ENCODE measurements at regions not wholly inside any gene's neighbourhood (a gene's known extent, or its start where the extent isn't known, plus 50 kb on each side); places are given as distances from the start of the nearest gene placed in this dataset.

DNA sequence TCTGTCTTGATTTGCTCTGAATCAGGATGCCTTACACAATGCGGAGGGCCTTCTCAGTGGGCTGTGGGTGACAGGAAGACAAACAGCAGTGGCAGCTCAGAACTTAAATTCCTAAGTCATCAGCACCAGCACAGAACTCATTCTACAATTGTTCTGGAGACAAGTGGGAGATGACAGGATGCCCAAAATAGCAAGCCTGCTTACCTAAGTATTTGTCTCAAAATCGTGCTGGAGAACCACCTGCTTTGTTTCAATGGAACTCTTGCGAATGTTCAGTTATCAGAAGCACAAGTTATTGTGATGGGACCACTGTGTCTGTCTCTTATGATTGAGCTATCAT, 76.1 kb downstream of the VCAM1 start:
- peaks cover 34% of the 10 kb centered on the region for H3K4me1 ChIP-seq (ENCODE audit: insufficient read depth, low read length)
- no peak overlapping the region for H3K9ac ChIP-seq (ENCODE audit: low read length)
- no peaks in the 10 kb centered on the region for H3K9me2 ChIP-seq (replicated peaks; ENCODE audit: low read length)
- H3K36me3 ChIP-seq (ENCODE audit: low read depth, low read length) = no peaks in the 10 kb centered on the region
- H3K79me2 ChIP-seq (ENCODE audit: low read length) = no peaks in the 10 kb centered on the region
- CTCF ChIA-PET = no interaction called here
- H2AFZ ChIP-seq (ENCODE audit: low read length) = no peak overlapping the region
- no peaks in the 10 kb centered on the region for H4K20me1 ChIP-seq (ENCODE audit: low read length)
- no peak overlapping the region for H3K27ac ChIP-seq (ENCODE audit: low read length)
- POLR2A ChIA-PET (ENCODE audit: unreplicated experiment) = no interaction called here
- no peaks in the 10 kb centered on the region for H3F3A ChIP-seq (ENCODE audit: low read length, unreplicated experiment)
- intact Hi-C loops (cut with micrococcal nuclease) = no loop called here
- no peak for TF ChIP-seq EZH2 (IDR thresholded peaks at IDR 0.05; ENCODE audit: low read length, unreplicated experiment)
- TF ChIP-seq, protein P1, sequence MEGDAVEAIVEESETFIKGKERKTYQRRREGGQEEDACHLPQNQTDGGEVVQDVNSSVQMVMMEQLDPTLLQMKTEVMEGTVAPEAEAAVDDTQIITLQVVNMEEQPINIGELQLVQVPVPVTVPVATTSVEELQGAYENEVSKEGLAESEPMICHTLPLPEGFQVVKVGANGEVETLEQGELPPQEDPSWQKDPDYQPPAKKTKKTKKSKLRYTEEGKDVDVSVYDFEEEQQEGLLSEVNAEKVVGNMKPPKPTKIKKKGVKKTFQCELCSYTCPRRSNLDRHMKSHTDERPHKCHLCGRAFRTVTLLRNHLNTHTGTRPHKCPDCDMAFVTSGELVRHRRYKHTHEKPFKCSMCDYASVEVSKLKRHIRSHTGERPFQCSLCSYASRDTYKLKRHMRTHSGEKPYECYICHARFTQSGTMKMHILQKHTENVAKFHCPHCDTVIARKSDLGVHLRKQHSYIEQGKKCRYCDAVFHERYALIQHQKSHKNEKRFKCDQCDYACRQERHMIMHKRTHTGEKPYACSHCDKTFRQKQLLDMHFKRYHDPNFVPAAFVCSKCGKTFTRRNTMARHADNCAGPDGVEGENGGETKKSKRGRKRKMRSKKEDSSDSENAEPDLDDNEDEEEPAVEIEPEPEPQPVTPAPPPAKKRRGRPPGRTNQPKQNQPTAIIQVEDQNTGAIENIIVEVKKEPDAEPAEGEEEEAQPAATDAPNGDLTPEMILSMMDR (conservative IDR thresholded peaks at IDR 0.05; ENCODE audit: low read depth, low read length) = no peak
- H3K4me3 ChIP-seq (ENCODE audit: low read length) = no peak overlapping the region
- H3K27me3 ChIP-seq (ENCODE audit: low read length) = no peaks in the 10 kb centered on the region
- no TSS peak for BruUV-seq (replicated peaks)
- no peaks in the 10 kb centered on the region for H3K9me3 ChIP-seq (ENCODE audit: low read length)
- no peak for DNase-seq
- ATAC-seq = no peak
- H3K4me2 ChIP-seq (ENCODE audit: low read length) = no peak overlapping the region

DNA sequence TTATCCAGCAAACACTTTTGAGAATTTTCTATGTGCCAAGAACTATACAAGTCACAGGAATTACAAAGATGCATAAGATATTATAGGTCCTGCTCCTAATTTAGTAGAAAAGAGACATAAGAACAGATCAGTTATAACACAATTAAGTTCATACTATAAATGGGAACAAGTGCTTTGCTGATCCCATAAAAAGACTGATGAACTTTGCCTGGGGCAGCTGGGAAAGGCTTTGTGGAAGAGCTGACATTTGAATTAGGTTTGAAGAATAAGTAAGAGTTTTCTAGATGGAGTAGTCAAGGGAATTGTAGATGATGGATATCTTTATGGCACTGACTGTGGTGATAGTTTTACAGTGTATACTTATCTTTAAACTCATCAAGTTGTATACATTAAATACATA, 76.5 kb downstream of the VCAM1 start:
- no peak overlapping the region for H3K9ac ChIP-seq (ENCODE audit: low read length)
- H3K9me3 ChIP-seq (ENCODE audit: low read length) = no peaks in the 10 kb centered on the region
- BruUV-seq (replicated peaks) = no TSS peak
- DNase-seq = no peak
- peaks cover 34% of the 10 kb centered on the region for H3K4me1 ChIP-seq (ENCODE audit: insufficient read depth, low read length)
- ChIA-PET POLR2A (ENCODE audit: unreplicated experiment) (no interaction called here), CTCF (no interaction called here)
- H3K79me2 ChIP-seq (ENCODE audit: low read length) = no peaks in the 10 kb centered on the region
- H3K4me3 ChIP-seq (ENCODE audit: low read length) = no peak overlapping the region
- ATAC-seq = no peak
- H3K27ac ChIP-seq (ENCODE audit: low read length) = no peak overlapping the region
- no peaks in the 10 kb centered on the region for H3F3A ChIP-seq (ENCODE audit: low read length, unreplicated experiment)
- H3K27me3 ChIP-seq (ENCODE audit: low read length) = no peaks in the 10 kb centered on the region
- H3K9me2 ChIP-seq (replicated peaks; ENCODE audit: low read length) = no peaks in the 10 kb centered on the region
- H4K20me1 ChIP-seq (ENCODE audit: low read length) = no peaks in the 10 kb centered on the region
- intact Hi-C loops (cut with micrococcal nuclease) = no loop called here
- H3K36me3 ChIP-seq (ENCODE audit: low read depth, low read length) = no peaks in the 10 kb centered on the region
- no peak overlapping the region for H3K4me2 ChIP-seq (ENCODE audit: low read length)
- H2AFZ ChIP-seq (ENCODE audit: low read length) = no peak overlapping the region
- TF ChIP-seq, protein P1 (conservative IDR thresholded peaks at IDR 0.05; ENCODE audit: low read depth, low read length) = no peak
- TF ChIP-seq EZH2phosphoT487 (IDR thresholded peaks at IDR 0.05; ENCODE audit: borderline replicate concordance, low read length) = no peak
- TF ChIP-seq EZH2 (IDR thresholded peaks at IDR 0.05; ENCODE audit: low read length, unreplicated experiment) = no peak

DNA sequence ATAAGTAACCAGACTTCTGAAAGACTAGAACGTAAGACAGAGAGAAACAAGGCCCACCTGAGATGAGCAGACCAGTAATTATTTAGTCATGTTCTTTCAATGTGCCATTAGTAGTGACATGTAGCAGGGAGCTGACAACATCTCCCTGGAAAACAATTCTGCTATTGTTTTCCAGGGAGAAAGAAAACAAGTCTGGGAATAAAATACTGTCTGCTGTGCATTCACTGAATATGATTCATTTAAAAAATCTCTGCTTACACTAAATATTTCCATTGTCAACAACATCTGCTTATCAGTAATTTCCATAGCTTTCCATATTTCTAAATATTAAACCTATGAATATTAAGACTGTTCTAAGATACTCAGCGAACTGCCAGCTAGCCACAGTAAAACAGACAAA, 80.0 kb downstream of the VCAM1 start:
- Histone ChIP-seq H3K79me2 (ENCODE audit: low read length) (no peaks in the 10 kb centered on the region), H3K9ac (ENCODE audit: low read length) (no peak overlapping the region), H3K36me3 (ENCODE audit: low read depth, low read length) (no peaks in the 10 kb centered on the region), H3K4me2 (ENCODE audit: low read length) (no peak overlapping the region), H2AFZ (ENCODE audit: low read length) (no peak overlapping the region), H4K20me1 (ENCODE audit: low read length) (no peaks in the 10 kb centered on the region), H3K27ac (ENCODE audit: low read length) (no peak overlapping the region), H3K9me2 (replicated peaks; ENCODE audit: low read length) (no peaks in the 10 kb centered on the region), H3K27me3 (ENCODE audit: low read length) (no peaks in the 10 kb centered on the region), H3F3A (ENCODE audit: low read length, unreplicated experiment) (no peaks in the 10 kb centered on the region), H3K4me3 (ENCODE audit: low read length) (no peak overlapping the region), H3K9me3 (ENCODE audit: low read length) (no peaks in the 10 kb centered on the region), H3K4me1 (ENCODE audit: insufficient read depth, low read length) (peaks cover 22% of the 10 kb centered on the region)
- ATAC-seq (no peak), DNase-seq (peak; percentile 15)
- BruUV-seq (replicated peaks) = no TSS peak
- ChIA-PET CTCF (no interaction called here), POLR2A (ENCODE audit: unreplicated experiment) (no interaction called here)
- no peak for TF ChIP-seq EZH2 (IDR thresholded peaks at IDR 0.05; ENCODE audit: low read length, unreplicated experiment)
- no peak for TF ChIP-seq EZH2phosphoT487 (IDR thresholded peaks at IDR 0.05; ENCODE audit: borderline replicate concordance, low read length)
- TF ChIP-seq, protein P1 (conservative IDR thresholded peaks at IDR 0.05; ENCODE audit: low read depth, low read length) = no peak
- intact Hi-C loops (cut with micrococcal nuclease) = no loop called here
